GM12878 (cell line): ENCODE measurements at regions not wholly inside any gene's neighbourhood (a gene's known extent, or its start where the extent isn't known, plus 50 kb on each side); places are given as distances from the start of the nearest gene placed in this dataset.
"Not testable (repeated sequence)": the region's sequence is repeated elsewhere in the genome, so short reads cannot be mapped to it uniquely, and the experiment has no call there.

Experiments used
- ATAC-seq: fragments of 200-7000 bp; cut with Tn5 transposase; 3 replicates; pipeline ENCODE4 v1.9.1; 2020; ENCODE audit warnings: mild to moderate bottlenecking, moderate library complexity
- BruUV-seq: library from RNA; stranded (reverse); fragments of 400-500 nt; replicated peaks from 2 replicates; lab custom pipeline; 2021; lab: Mats Ljungman, UMichigan
- CTCF ChIA-PET: fragments of 300-600 bp; sonication (Branson Sonifier 250); formaldehyde crosslinking; extraction: SDS; loops from one replicate; lab custom pipeline; 2021; ENCODE audit warnings: inconsistent platforms; lab: Yijun Ruan, JAX
- POLR2A ChIA-PET: fragments of 350-600 bp; formaldehyde crosslinking; extraction: SDS; loops from one replicate; lab custom pipeline; 2021; ENCODE audit warnings: inconsistent platforms; lab: Charles Lee
- RAD21 ChIA-PET: fragments of 300-600 bp; sonication (Branson Sonifier 250); formaldehyde crosslinking; loops from one replicate; lab custom pipeline; 2023; ENCODE audit warnings: antibody characterized with exemption; ENCODE audit not compliant: unreplicated experiment; lab: Charles Lee
- SMC1A ChIA-PET: fragments of 300-600 bp; sonication (Branson Sonifier 250); formaldehyde crosslinking; loops from one replicate; lab custom pipeline; 2023; ENCODE audit not compliant: unreplicated experiment, uncharacterized antibody; lab: Charles Lee
- DNase-seq: peaks from one replicate; pipeline ENCODE4 v3.0.0-alpha.2; 2011; ENCODE audit warnings: low read depth, low spot score
- FAIRE-seq: peaks from 3 replicates; lab custom pipeline; 2011; peaks lifted over from hg19 to GRCh38; lab: Jason Lieb, UNC
- H2AFZ ChIP-seq: 2 replicates; pipeline ENCODE4 v1.6.0; 2011; ENCODE audit warnings: low read depth, low read length, control low read depth; ENCODE audit not compliant: control insufficient read depth
- H3K27ac ChIP-seq: 2 replicates; pipeline ENCODE4 v1.5.1; 2011; ENCODE audit warnings: control low read depth; ENCODE audit not compliant: control insufficient read depth, insufficient read depth
- H3K27me3 ChIP-seq, 2 experiments: replicated peaks in 1 of 2; 2 replicates each; pipeline versions ENCODE4 v1.6.0 to v1.6.1; 2011; ENCODE audit warnings: low read length in 1 of 2; ENCODE audit not compliant: control insufficient read depth in 2 of 2, insufficient read depth in 2 of 2
- H3K36me3 ChIP-seq, 2 experiments: 2 replicates each; pipeline ENCODE4 v1.5.1; 2011; ENCODE audit warnings: low read length in 1 of 2; ENCODE audit not compliant: control insufficient read depth in 2 of 2, insufficient read depth in 2 of 2
- H3K4me1 ChIP-seq: 2 replicates; pipeline ENCODE4 v1.6.1; 2011; ENCODE audit warnings: mild to moderate bottlenecking, low read length, moderate library complexity, mixed read lengths; ENCODE audit not compliant: control insufficient read depth, insufficient read depth
- H3K4me2 ChIP-seq: 2 replicates; pipeline ENCODE4 v1.6.0; 2011; ENCODE audit warnings: control low read depth; ENCODE audit not compliant: control insufficient read depth, insufficient read depth
- H3K4me3 ChIP-seq: fragments of 200-600 bp; sonication (generic); 2 replicates; pipeline ENCODE4 v1.5.1; 2016
- H3K79me2 ChIP-seq: 2 replicates; pipeline ENCODE4 v1.6.0; 2011; ENCODE audit warnings: low read length; ENCODE audit not compliant: control insufficient read depth, insufficient read depth
- H3K9ac ChIP-seq: 2 replicates; pipeline ENCODE4 v1.8.0; 2011; ENCODE audit warnings: low read length, control low read depth, mixed read lengths; ENCODE audit not compliant: control insufficient read depth, insufficient read depth
- H3K9me3 ChIP-seq: replicated peaks from 3 replicates; pipeline ENCODE4 v1.5.1; 2011; ENCODE audit warnings: mild to moderate bottlenecking, low read length; ENCODE audit not compliant: control insufficient read depth, insufficient read depth
- H4K20me1 ChIP-seq: 2 replicates; pipeline ENCODE4 v1.6.0; 2011; ENCODE audit not compliant: control insufficient read depth, insufficient read depth
- WGBS: methylation state at CpG from one replicate; pipeline ENCODE4 v1.1.6; 2016; ENCODE audit warnings: low lambda C conversion rate; ENCODE audit not compliant: insufficient replicate concordance, insufficient coverage; ENCODE audit errors: missing lambda C conversion rate; 5-methylcytosine and 5-hydroxymethylcytosine counted together
- in situ Hi-C: fragments of 300-500 bp; cut with MboI; formaldehyde crosslinking; loops from 9 replicates; pipeline ENCODE4 v1.14.3; 2018; ENCODE audit warnings: mixed read lengths
- intact Hi-C: fragments of 100-400 bp; cut with micrococcal nuclease; formaldehyde crosslinking; loops from one replicate; pipeline ENCODE4 v1.14.2; 2022; ENCODE audit not compliant: unreplicated experiment

DNA sequence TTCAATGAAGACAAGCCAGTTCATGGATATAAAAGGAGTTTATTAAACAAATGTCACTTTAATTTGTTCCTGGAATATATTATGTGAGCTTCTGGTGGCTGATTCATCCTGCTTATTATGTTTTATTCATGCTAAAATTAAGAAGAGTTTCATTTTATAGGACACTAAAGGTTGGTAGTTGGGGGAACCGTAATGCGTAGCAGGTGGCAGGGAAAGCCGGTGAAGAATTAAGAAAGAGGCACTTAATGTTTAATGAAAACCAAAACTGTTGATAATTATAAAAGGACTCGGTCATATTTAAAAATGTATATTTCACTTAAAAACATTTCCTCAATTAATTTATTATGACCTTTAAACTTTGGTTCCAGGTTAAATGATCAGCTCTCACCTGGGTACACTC lies 94.3 kb downstream of the XKR3 start:
- H4K20me1 ChIP-seq, SMC1A ChIA-PET, DNase-seq, H3K9ac ChIP-seq, in situ Hi-C loops, intact Hi-C loops, H3K4me2 ChIP-seq, H3K27ac ChIP-seq, H2AFZ ChIP-seq, FAIRE-seq, H3K4me3 ChIP-seq, H3K79me2 ChIP-seq, H3K36me3 ChIP-seq, ATAC-seq, H3K27me3 ChIP-seq, H3K4me1 ChIP-seq, POLR2A ChIA-PET, H3K9me3 ChIP-seq, RAD21 ChIA-PET, CTCF ChIA-PET, BruUV-seq: not testable (repeated sequence)
- WGBS, result 84% methylated on average over 4 of the region's 4 CpGs

DNA sequence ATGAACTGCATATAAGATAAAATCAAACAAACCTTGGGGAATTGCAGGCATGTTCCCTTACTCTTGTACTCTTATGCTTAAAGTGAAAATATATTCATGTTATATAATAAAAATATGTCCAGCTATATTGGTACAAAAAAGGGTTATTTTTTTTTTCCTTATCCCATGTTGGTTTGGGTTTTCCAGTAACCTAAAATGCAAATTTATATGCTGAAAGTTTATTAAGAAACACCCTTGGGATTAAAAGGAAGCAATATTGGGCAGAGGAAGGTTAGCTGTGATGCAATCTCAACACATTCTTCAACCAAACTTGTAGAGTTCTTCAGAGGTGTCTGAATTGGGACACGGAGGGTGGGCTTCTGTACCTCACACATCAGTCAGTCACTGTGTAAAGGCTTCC lies 97.7 kb downstream of the XKR3 start:
- H3K79me2 ChIP-seq, H3K4me2 ChIP-seq, H3K27me3 ChIP-seq, FAIRE-seq, ATAC-seq, SMC1A ChIA-PET, BruUV-seq, H3K36me3 ChIP-seq, H4K20me1 ChIP-seq, CTCF ChIA-PET, H3K4me3 ChIP-seq, DNase-seq, POLR2A ChIA-PET, H3K27ac ChIP-seq, H3K9ac ChIP-seq, H3K4me1 ChIP-seq, intact Hi-C loops, H2AFZ ChIP-seq, RAD21 ChIA-PET, in situ Hi-C loops, H3K9me3 ChIP-seq: not testable (repeated sequence)
- 0% methylated on average over 1 of the region's 1 CpG for WGBS

DNA sequence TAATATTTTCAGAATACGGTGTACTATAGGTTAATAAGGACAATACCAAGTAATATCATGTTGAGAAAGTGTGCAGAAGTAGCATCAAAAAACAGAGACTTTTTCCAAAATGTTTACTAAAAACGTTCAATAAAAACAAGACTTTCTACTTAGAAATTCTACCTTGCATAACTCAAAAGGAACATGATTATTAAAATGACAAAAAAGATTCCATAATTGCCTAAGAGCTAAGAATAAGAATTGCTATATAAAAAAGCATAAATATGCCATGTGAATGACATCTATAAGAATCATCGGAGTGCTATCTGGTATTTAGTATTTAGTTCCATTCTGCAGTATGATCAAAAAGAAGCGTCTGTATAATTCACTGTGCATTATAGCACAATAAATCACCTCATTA lies 102.0 kb downstream of the XKR3 start:
- H3K4me1 ChIP-seq, RAD21 ChIA-PET, intact Hi-C loops, CTCF ChIA-PET, SMC1A ChIA-PET, H3K27me3 ChIP-seq, POLR2A ChIA-PET, BruUV-seq, FAIRE-seq, H4K20me1 ChIP-seq, H3K9me3 ChIP-seq, H3K4me3 ChIP-seq, ATAC-seq, H3K79me2 ChIP-seq, H3K27ac ChIP-seq, H3K9ac ChIP-seq, H3K4me2 ChIP-seq, H2AFZ ChIP-seq, in situ Hi-C loops, H3K36me3 ChIP-seq, DNase-seq: not testable (repeated sequence)
- WGBS, result 22% methylated on average over 4 of the region's 4 CpGs

DNA sequence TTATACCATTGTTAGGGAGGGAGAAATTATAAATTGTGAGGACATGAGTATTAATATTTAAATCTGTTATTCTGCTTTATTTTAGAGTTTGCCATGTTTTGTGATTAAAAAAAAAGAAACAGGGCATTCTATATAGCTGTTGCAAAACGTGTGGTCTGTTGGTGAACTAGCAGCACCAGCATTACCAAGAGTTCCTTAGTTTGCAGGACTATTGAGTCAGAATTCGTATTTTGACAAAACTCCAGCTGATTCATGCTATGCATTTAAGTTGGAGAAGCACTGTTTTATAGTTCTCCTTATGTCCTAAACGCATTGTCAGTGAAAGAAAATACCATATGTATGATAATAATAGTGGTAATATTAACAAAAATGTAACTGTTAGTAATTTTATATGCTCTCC lies 102.6 kb downstream of the XKR3 start:
- H3K9me3 ChIP-seq, H3K4me3 ChIP-seq, H4K20me1 ChIP-seq, CTCF ChIA-PET, DNase-seq, H3K4me1 ChIP-seq, SMC1A ChIA-PET, H3K4me2 ChIP-seq, FAIRE-seq, intact Hi-C loops, H3K79me2 ChIP-seq, POLR2A ChIA-PET, H2AFZ ChIP-seq, H3K27ac ChIP-seq, H3K9ac ChIP-seq, ATAC-seq, H3K36me3 ChIP-seq, in situ Hi-C loops, BruUV-seq, H3K27me3 ChIP-seq, RAD21 ChIA-PET: not testable (repeated sequence)
- WGBS, result 1% methylated on average over 3 of the region's 3 CpGs
